H1 (cell line): ENCODE measurements at regions not wholly inside any gene's neighbourhood (a gene's known extent, or its start where the extent isn't known, plus 50 kb on each side); places are given as distances from the start of the nearest gene placed in this dataset.

Experiments used
- KDM1A ChIP-seq: fragments of 200-600, 300-600 bp; sonication (generic); IDR thresholded peaks from 2 replicates; pipeline ENCODE4 v1.7.1; 2016; ENCODE audit warnings: mild to moderate bottlenecking, low read length, borderline replicate concordance

GRCh38 chr9:115204904-115205453 is 87.0 kb upstream of the TNC start (continued):
- TF ChIP-seq KDM1A, result no peak
